Right lobe of liver (tissue), 4 donors: ENCODE measurements at regions not wholly inside any gene's neighbourhood (a gene's known extent, or its start where the extent isn't known, plus 50 kb on each side); places are given as distances from the start of the nearest gene placed in this dataset.
"Not testable (repeated sequence)": the region's sequence is repeated elsewhere in the genome, so short reads cannot be mapped to it uniquely, and the experiment has no call there.

Source experiments
- CTCF ChIP-seq, 4 donors: fragments of 200-600 bp in 3 of 4; fragments of 450-650 bp in 1 of 4; IDR thresholded peaks; one replicate each; pipeline versions ENCODE4 v1.5.1 to v1.8.0; 2016 to 2022; ENCODE audit warnings: antibody characterized with exemption in 4 of 4, mild to moderate bottlenecking in 2 of 4
- POLR2A ChIP-seq: fragments of 450-650 bp; IDR thresholded peaks from one replicate; pipeline ENCODE4 v1.6.1; 2017; ENCODE audit warnings: antibody characterized with exemption, mild to moderate bottlenecking
- donor health status: DM: no; HTN: no; CAD: no.
- donor health status: DM: no; HTN: no; CAD: no.
- donor health status: DM: no; HTN: yes; CAD: no.

GRCh38 chr17:20677469-20677868 is 97.9 kb downstream of the CDRT15L2 start:
- not testable (repeated sequence) for TF ChIP-seq CTCF (IDR thresholded peaks at IDR 0.05); POLR2A
